GM23338 (cell line): ENCODE measurements at regions not wholly inside any gene's neighbourhood (a gene's known extent, or its start where the extent isn't known, plus 50 kb on each side); places are given as distances from the start of the nearest gene placed in this dataset.

ENCODE experiments used
- ETS1 ChIP-seq: IDR thresholded peaks from 2 replicates; pipeline ENCODE4 v1.6.1; 2016; ENCODE audit warnings: antibody characterized with exemption
- EZH2 ChIP-seq: fragments of 200-600 bp; sonication (generic); IDR thresholded peaks from one replicate; pipeline ENCODE4 v1.8.0; 2017; ENCODE audit warnings: antibody characterized with exemption, mild to moderate bottlenecking, low read depth; ENCODE audit not compliant: unreplicated experiment
- NANOG ChIP-seq: IDR thresholded peaks from 2 replicates; pipeline ENCODE4 v1.6.1; 2016; ENCODE audit warnings: antibody characterized with exemption, borderline replicate concordance
- REST ChIP-seq: IDR thresholded peaks from one replicate; pipeline ENCODE4 v1.6.1; 2018; ENCODE audit warnings: antibody characterized with exemption; ENCODE audit not compliant: unreplicated experiment
- ZNF462 ChIP-seq: fragments of 250-450 bp; sonication (Bioruptor Pico); IDR thresholded peaks from 2 replicates; pipeline ENCODE4 v1.5.0; 2020; ENCODE audit warnings: mild to moderate bottlenecking, moderate library complexity

- TF ChIP-seq ZNF462 (CRISPR knock-in tag) (no peak), EZH2 (no peak), REST (no peak), NANOG (no peak), ETS1 (no peak)
Observed at GRCh38 chr15:70347321-70348225, 249.9 kb upstream of the TLE3 start (continued).
